AG09319 (cell line): ENCODE measurements at regions not wholly inside any gene's neighbourhood (a gene's known extent, or its start where the extent isn't known, plus 50 kb on each side); places are given as distances from the start of the nearest gene placed in this dataset.

Source experiments
- DNase-seq: peaks from one replicate; pipeline ENCODE4 v3.0.0-alpha.2; 2010; ENCODE audit warnings: low read depth; ENCODE audit errors: extremely low read depth
- CTCF ChIP-seq: IDR thresholded peaks from 2 replicates; pipeline ENCODE4 v1.5.1; 2011; ENCODE audit warnings: low read depth, mild to moderate bottlenecking, inconsistent platforms, low read length, moderate library complexity

- TF ChIP-seq CTCF: no peak
- no peak for DNase-seq
These were observed 255.9 kb downstream of the NFKBIZ start for GRCh38 chr3:102105193-102105592.

GRCh38 chr3:102106416-102107097 is 257.2 kb downstream of the NFKBIZ start:
- TF ChIP-seq CTCF: no peak
- no peak for DNase-seq

- no peak for TF ChIP-seq CTCF
- no peak for DNase-seq
These were observed 263.5 kb downstream of the NFKBIZ start for GRCh38 chr3:102112704-102113230.

GRCh38 chr3:102113421-102114041 is 264.2 kb downstream of the NFKBIZ start:
- TF ChIP-seq CTCF: no peak
- DNase-seq: no peak

- no peak for DNase-seq
- no peak for TF ChIP-seq CTCF
These were observed 265.1 kb downstream of the NFKBIZ start for GRCh38 chr3:102114264-102114979.

- no peak for TF ChIP-seq CTCF
These were observed 273.2 kb downstream of the NFKBIZ start for GRCh38 chr3:102122527-102122926.

GRCh38 chr3:102123590-102124190 is 274.4 kb downstream of the NFKBIZ start:
- DNase-seq: no peak
- no peak for TF ChIP-seq CTCF

More at GRCh38 chr3:102122527-102122926, 273.2 kb downstream of the NFKBIZ start:
- no peak for DNase-seq
